ENCODE measurements at regions not wholly inside any gene's neighbourhood (a gene's known extent, or its start where the extent isn't known, plus 50 kb on each side); places are given as distances from the start of the nearest gene placed in this dataset.

GRCh38 chr1:143643148-143643885 lies 328.5 kb downstream of the FAM72C start:
- Histone ChIP-seq H3K9ac (ENCODE audit: control insufficient read depth, extremely low read depth, insufficient read depth, low read length) (no peak overlapping the region), H3K4me1 (ENCODE audit: control insufficient read depth, extremely low read depth, insufficient read depth, low read length) (no peaks in the 10 kb centered on the region), H3K9me1 (ENCODE audit: control insufficient read depth, extremely low read depth, insufficient read depth, low read length) (no peaks in the 10 kb centered on the region), H2AFZ (ENCODE audit: control insufficient read depth, low read length) (no peak overlapping the region), H4K20me1 (ENCODE audit: control insufficient read depth, extremely low read depth, insufficient read depth, low read length) (no peaks in the 10 kb centered on the region), H3K27me3 (ENCODE audit: control insufficient read depth, extremely low read depth, insufficient read depth, low read length) (peaks cover 20% of the 10 kb centered on the region), H3K4me3 (ENCODE audit: control insufficient read depth in 2 of 3, extremely low read depth in 1 of 3, insufficient read depth in 2 of 3, low read depth in 1 of 3, low read length in 3 of 3) (no peak overlapping the region), H3K4me2 (ENCODE audit: control insufficient read depth, extremely low read depth, insufficient read depth, low read depth, low read length) (no peak overlapping the region), H3K36me3 (ENCODE audit: control insufficient read depth in 2 of 2, extremely low read depth in 1 of 2, insufficient read depth in 2 of 2, low read length in 2 of 2) (no peaks in the 10 kb centered on the region), H3K79me2 (ENCODE audit: control insufficient read depth, insufficient read depth, low read length) (no peaks in the 10 kb centered on the region), H3K9me3 (ENCODE audit: control insufficient read depth, low read depth, low read length) (no peaks in the 10 kb centered on the region), H3K27ac (ENCODE audit: control insufficient read depth, insufficient read depth, low read length) (no peak overlapping the region)
- TF ChIP-seq EZH2 (IDR thresholded peaks at IDR 0.05; ENCODE audit: low read length) (no peak), CTCF (optimal IDR thresholded peaks at IDR 0.05 in 1 of 3, IDR thresholded peaks at IDR 0.05 in 1 of 3, conservative IDR thresholded peaks at IDR 0.05 in 1 of 3; ENCODE audit: extremely low read depth in 1 of 3, insufficient read depth in 2 of 3, low read length in 3 of 3) (no peak)
- FAIRE-seq = no peak
- dilution Hi-C loops (cut with MboI; ENCODE audit: extremely low pct_ligation_motif_present, low sequenced_read_pairs) = no loop called here
- no peak for DNase-seq (ENCODE audit: low read depth, low spot score)

- no peak overlapping the region for H3K27ac ChIP-seq (ENCODE audit: control insufficient read depth, insufficient read depth, low read length)
- H3K36me3 ChIP-seq (ENCODE audit: control insufficient read depth in 2 of 2, extremely low read depth in 1 of 2, insufficient read depth in 2 of 2, low read length in 2 of 2) = no peaks in the 10 kb centered on the region
- H3K4me2 ChIP-seq (ENCODE audit: control insufficient read depth, extremely low read depth, insufficient read depth, low read depth, low read length) = no peak overlapping the region
- H3K9me3 ChIP-seq (ENCODE audit: control insufficient read depth, low read depth, low read length) = no peaks in the 10 kb centered on the region
- H4K20me1 ChIP-seq (ENCODE audit: control insufficient read depth, extremely low read depth, insufficient read depth, low read length) = no peaks in the 10 kb centered on the region
- no peaks in the 10 kb centered on the region for H3K79me2 ChIP-seq (ENCODE audit: control insufficient read depth, insufficient read depth, low read length)
- H3K9me1 ChIP-seq (ENCODE audit: control insufficient read depth, extremely low read depth, insufficient read depth, low read length) = no peaks in the 10 kb centered on the region
- TF ChIP-seq EZH2 (IDR thresholded peaks at IDR 0.05; ENCODE audit: low read length) = no peak
- dilution Hi-C loops (cut with MboI; ENCODE audit: extremely low pct_ligation_motif_present, low sequenced_read_pairs) = no loop called here
- no peaks in the 10 kb centered on the region for H3K27me3 ChIP-seq (ENCODE audit: control insufficient read depth, extremely low read depth, insufficient read depth, low read length)
- FAIRE-seq (no peak), DNase-seq (ENCODE audit: low read depth, low spot score) (no peak)
- H2AFZ ChIP-seq (ENCODE audit: control insufficient read depth, low read length) = no peak overlapping the region
- no peak overlapping the region for H3K4me3 ChIP-seq (ENCODE audit: control insufficient read depth in 2 of 3, extremely low read depth in 1 of 3, insufficient read depth in 2 of 3, low read depth in 1 of 3, low read length in 3 of 3)
- H3K9ac ChIP-seq (ENCODE audit: control insufficient read depth, extremely low read depth, insufficient read depth, low read length) = no peak overlapping the region
- no peaks in the 10 kb centered on the region for H3K4me1 ChIP-seq (ENCODE audit: control insufficient read depth, extremely low read depth, insufficient read depth, low read length)
These were observed 345.9 kb downstream of the FAM72C start for GRCh38 chr1:143625886-143626285.

- no peak overlapping the region for H3K4me3 ChIP-seq (ENCODE audit: control insufficient read depth in 2 of 3, extremely low read depth in 1 of 3, insufficient read depth in 2 of 3, low read depth in 1 of 3, low read length in 3 of 3)
- H3K9ac ChIP-seq (ENCODE audit: control insufficient read depth, extremely low read depth, insufficient read depth, low read length) = no peak overlapping the region
- FAIRE-seq = no peak
- H3K4me1 ChIP-seq (ENCODE audit: control insufficient read depth, extremely low read depth, insufficient read depth, low read length) = no peaks in the 10 kb centered on the region
- no peak overlapping the region for H2AFZ ChIP-seq (ENCODE audit: control insufficient read depth, low read length)
- no peaks in the 10 kb centered on the region for H3K9me1 ChIP-seq (ENCODE audit: control insufficient read depth, extremely low read depth, insufficient read depth, low read length)
- no peaks in the 10 kb centered on the region for H3K27me3 ChIP-seq (ENCODE audit: control insufficient read depth, extremely low read depth, insufficient read depth, low read length)
- no peaks in the 10 kb centered on the region for H3K79me2 ChIP-seq (ENCODE audit: control insufficient read depth, insufficient read depth, low read length)
- H3K36me3 ChIP-seq (ENCODE audit: control insufficient read depth in 2 of 2, extremely low read depth in 1 of 2, insufficient read depth in 2 of 2, low read length in 2 of 2) = no peaks in the 10 kb centered on the region
- no peaks in the 10 kb centered on the region for H4K20me1 ChIP-seq (ENCODE audit: control insufficient read depth, extremely low read depth, insufficient read depth, low read length)
- H3K9me3 ChIP-seq (ENCODE audit: control insufficient read depth, low read depth, low read length) = no peaks in the 10 kb centered on the region
- no peak overlapping the region for H3K27ac ChIP-seq (ENCODE audit: control insufficient read depth, insufficient read depth, low read length)
- H3K4me2 ChIP-seq (ENCODE audit: control insufficient read depth, extremely low read depth, insufficient read depth, low read depth, low read length) = no peak overlapping the region
- no peak for DNase-seq (ENCODE audit: low read depth, low spot score)
- TF ChIP-seq EZH2 (IDR thresholded peaks at IDR 0.05; ENCODE audit: low read length) = no peak
- no peak for TF ChIP-seq CTCF (optimal IDR thresholded peaks at IDR 0.05 in 1 of 3, IDR thresholded peaks at IDR 0.05 in 1 of 3, conservative IDR thresholded peaks at IDR 0.05 in 1 of 3; ENCODE audit: extremely low read depth in 1 of 3, insufficient read depth in 2 of 3, low read length in 3 of 3)
- dilution Hi-C loops (cut with MboI; ENCODE audit: extremely low pct_ligation_motif_present, low sequenced_read_pairs) = no loop called here
These were observed 351.9 kb downstream of the FAM72C start for GRCh38 chr1:143619851-143620250.

Measured in keratinocyte (primary cell).